SK-N-MC (cell line): ENCODE measurements at regions not wholly inside any gene's neighbourhood (a gene's known extent, or its start where the extent isn't known, plus 50 kb on each side); places are given as distances from the start of the nearest gene placed in this dataset.

Experiments
- EZH2 ChIP-seq: fragments of 200-600 bp; sonication (generic); IDR thresholded peaks from one replicate; pipeline ENCODE4 v1.6.1; 2017; ENCODE audit warnings: antibody characterized with exemption
- POLR2AphosphoS5 ChIP-seq: IDR thresholded peaks from 2 replicates; pipeline ENCODE4 v1.6.1; 2012; ENCODE audit warnings: mild to moderate bottlenecking, low read depth, low read length, borderline replicate concordance

DNA sequence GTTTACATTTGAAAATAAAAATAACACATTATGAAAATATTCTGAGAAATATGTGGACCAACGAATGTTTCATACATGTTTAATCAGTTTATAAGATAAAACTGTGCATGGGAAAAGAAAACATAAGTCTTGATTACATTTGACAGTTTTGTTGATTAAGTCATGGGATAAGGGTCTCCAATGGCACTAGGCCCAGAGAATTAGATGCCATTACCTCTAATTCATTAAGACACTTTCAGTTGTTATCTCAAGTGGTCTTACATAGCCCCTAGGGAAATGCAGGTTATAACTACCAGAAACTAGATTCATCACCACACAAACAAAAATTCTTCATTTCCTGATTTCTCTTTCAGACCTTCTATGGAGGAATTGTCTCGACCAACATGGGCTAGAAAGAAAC, 300.8 kb downstream of the PCDH7 start:
- TF ChIP-seq POLR2AphosphoS5, result no peak
- TF ChIP-seq EZH2, result no peak
